Calu3 (cell line): ENCODE measurements at regions not wholly inside any gene's neighbourhood (a gene's known extent, or its start where the extent isn't known, plus 50 kb on each side); places are given as distances from the start of the nearest gene placed in this dataset.
"Not testable (repeated sequence)": the region's sequence is repeated elsewhere in the genome, so short reads cannot be mapped to it uniquely, and the experiment has no call there.

Experiments used
- BruUV-seq: library from RNA; stranded (reverse); fragments of 400-500 nt; replicated peaks from 2 replicates; lab custom pipeline; 2021; lab: Mats Ljungman, UMichigan
- CTCF ChIA-PET: fragments of 300-600 bp; sonication (Branson Sonifier 250); formaldehyde crosslinking; loops from one replicate; lab custom pipeline; 2022; ENCODE audit warnings: antibody characterized with exemption; lab: Charles Lee
- DNase-seq: peaks from one replicate; pipeline ENCODE4 v3.0.0; 2022
- H3K27ac Mint-ChIP-seq: one replicate; pipeline ENCODE4 v1.8.0; 2022; ENCODE audit warnings: mixed read lengths; ENCODE audit not compliant: unreplicated experiment
- H3K27me3 Mint-ChIP-seq: one replicate; pipeline ENCODE4 v1.8.0; 2022; ENCODE audit warnings: mixed read lengths; ENCODE audit not compliant: unreplicated experiment
- H3K36me3 Mint-ChIP-seq: one replicate; pipeline ENCODE4 v1.8.0; 2022; ENCODE audit warnings: mild to moderate bottlenecking, moderate library complexity, mixed read lengths; ENCODE audit not compliant: insufficient read depth, unreplicated experiment
- H3K4me1 Mint-ChIP-seq: one replicate; pipeline ENCODE4 v1.8.0; 2022; ENCODE audit warnings: mild to moderate bottlenecking, low read depth, mixed read lengths; ENCODE audit not compliant: unreplicated experiment
- H3K4me3 Mint-ChIP-seq: one replicate; pipeline ENCODE4 v1.8.0; 2022; ENCODE audit warnings: mild to moderate bottlenecking, low read depth, moderate library complexity, mixed read lengths; ENCODE audit not compliant: unreplicated experiment
- H3K9me3 Mint-ChIP-seq: one replicate; pipeline ENCODE4 v1.8.0; 2022; ENCODE audit warnings: low read depth, mixed read lengths; ENCODE audit not compliant: unreplicated experiment
- CTCF ChIP-seq: fragments of 200-600 bp; IDR thresholded peaks from one replicate; pipeline ENCODE4 v1.8.0; 2022; ENCODE audit warnings: antibody characterized with exemption; ENCODE audit not compliant: unreplicated experiment
- intact Hi-C: fragments of 100-400 bp; cut with micrococcal nuclease; formaldehyde crosslinking; loops from one replicate; pipeline ENCODE4 v1.10.0; 2022; ENCODE audit not compliant: unreplicated experiment

GRCh38 chr2:166695154-166695553 is 193.1 kb upstream of the XIRP2 start:
- no peak for TF ChIP-seq CTCF
- intact Hi-C loops, result no loop called here
- no peak for DNase-seq
- Mint-ChIP-seq H3K27ac (no peak overlapping the region), H3K4me1 (no peaks in the 10 kb centered on the region), H3K36me3 (no peaks in the 10 kb centered on the region), H3K9me3 (peaks cover 4% of the 10 kb centered on the region), H3K27me3 (no peaks in the 10 kb centered on the region), H3K4me3 (no peak overlapping the region)
- CTCF ChIA-PET, result no interaction called here
- no TSS peak for BruUV-seq

- H3K4me3 Mint-ChIP-seq, intact Hi-C loops, H3K36me3 Mint-ChIP-seq, H3K27me3 Mint-ChIP-seq, H3K27ac Mint-ChIP-seq, CTCF ChIA-PET, DNase-seq, H3K4me1 Mint-ChIP-seq, BruUV-seq, H3K9me3 Mint-ChIP-seq: not testable (repeated sequence)
Measured at GRCh38 chr2:166686057-166686456, 192.0 kb upstream of the SCN7A start.

- H3K4me3 Mint-ChIP-seq, result no peak overlapping the region
- H3K4me1 Mint-ChIP-seq, result no peaks in the 10 kb centered on the region
- intact Hi-C loops, result no loop called here
- H3K27me3 Mint-ChIP-seq, result no peaks in the 10 kb centered on the region
- BruUV-seq, result no TSS peak
- DNase-seq, result no peak
- CTCF ChIA-PET, result no interaction called here
- peaks cover 2% of the 10 kb centered on the region for H3K9me3 Mint-ChIP-seq
- no peaks in the 10 kb centered on the region for H3K36me3 Mint-ChIP-seq
- H3K27ac Mint-ChIP-seq, result no peak overlapping the region
- TF ChIP-seq CTCF, result no peak
Measured at GRCh38 chr2:166677996-166678395, 183.9 kb upstream of the SCN7A start.

- intact Hi-C loops, result no loop called here
- H3K4me3 Mint-ChIP-seq, result no peak overlapping the region
- CTCF ChIA-PET, result no interaction called here
Measured at GRCh38 chr2:166676716-166677115, 182.7 kb upstream of the SCN7A start.

More at GRCh38 chr2:166676716-166677115, 182.7 kb upstream of the SCN7A start:
- Mint-ChIP-seq H3K27ac (no peak overlapping the region), H3K27me3 (no peaks in the 10 kb centered on the region), H3K9me3 (peaks cover 2% of the 10 kb centered on the region), H3K4me1 (no peaks in the 10 kb centered on the region), H3K36me3 (no peaks in the 10 kb centered on the region)
- no peak for TF ChIP-seq CTCF
- BruUV-seq, result no TSS peak
- DNase-seq, result no peak
